ENCODE measurements at regions not wholly inside any gene's neighbourhood (a gene's known extent, or its start where the extent isn't known, plus 50 kb on each side); places are given as distances from the start of the nearest gene placed in this dataset.

DNA sequence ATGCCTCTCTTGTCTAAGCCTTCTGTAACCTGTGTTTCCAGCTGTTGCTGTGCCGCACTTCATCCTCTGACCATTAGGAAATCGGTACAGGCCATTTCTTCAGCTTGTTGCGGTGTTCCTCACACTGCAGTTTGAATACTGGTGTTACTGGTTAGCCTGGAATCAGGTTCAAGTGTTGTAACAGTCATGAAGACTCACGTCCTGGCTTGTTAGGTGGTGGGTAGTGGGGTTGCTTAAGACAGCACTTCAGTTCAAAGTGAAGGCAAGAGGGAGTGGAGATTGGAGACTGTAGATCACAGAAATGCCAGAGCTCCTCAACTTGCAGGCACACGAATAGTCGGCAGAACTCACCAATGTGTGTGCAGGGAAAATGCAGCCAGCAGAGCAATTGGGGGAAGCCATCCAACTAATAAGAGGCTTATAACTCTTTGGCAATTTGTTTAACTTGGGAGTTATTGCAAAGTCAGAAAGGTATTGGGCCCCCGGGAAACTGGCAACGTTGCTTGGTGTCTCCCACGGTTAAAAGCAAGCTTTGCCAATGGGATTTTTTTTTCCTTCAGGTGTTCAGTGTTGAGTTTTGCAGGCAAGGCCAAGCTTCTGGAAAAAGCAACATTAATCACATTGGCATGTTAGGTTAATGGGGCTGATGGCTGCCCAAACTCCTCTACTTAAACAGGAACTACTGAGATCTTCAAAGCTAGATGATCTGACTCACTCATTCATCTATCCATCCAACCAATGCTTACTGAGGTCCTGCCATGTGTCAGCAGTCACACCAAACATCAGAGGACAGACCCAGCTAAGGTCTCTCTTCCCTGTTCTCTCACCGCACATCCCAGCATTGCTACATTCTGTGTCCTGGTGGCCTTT, 380.9 kb downstream of the GATA3 start:
- TF ChIP-seq EZH2 (IDR thresholded peaks at IDR 0.05) = no peak
- TF ChIP-seq, protein P1, sequence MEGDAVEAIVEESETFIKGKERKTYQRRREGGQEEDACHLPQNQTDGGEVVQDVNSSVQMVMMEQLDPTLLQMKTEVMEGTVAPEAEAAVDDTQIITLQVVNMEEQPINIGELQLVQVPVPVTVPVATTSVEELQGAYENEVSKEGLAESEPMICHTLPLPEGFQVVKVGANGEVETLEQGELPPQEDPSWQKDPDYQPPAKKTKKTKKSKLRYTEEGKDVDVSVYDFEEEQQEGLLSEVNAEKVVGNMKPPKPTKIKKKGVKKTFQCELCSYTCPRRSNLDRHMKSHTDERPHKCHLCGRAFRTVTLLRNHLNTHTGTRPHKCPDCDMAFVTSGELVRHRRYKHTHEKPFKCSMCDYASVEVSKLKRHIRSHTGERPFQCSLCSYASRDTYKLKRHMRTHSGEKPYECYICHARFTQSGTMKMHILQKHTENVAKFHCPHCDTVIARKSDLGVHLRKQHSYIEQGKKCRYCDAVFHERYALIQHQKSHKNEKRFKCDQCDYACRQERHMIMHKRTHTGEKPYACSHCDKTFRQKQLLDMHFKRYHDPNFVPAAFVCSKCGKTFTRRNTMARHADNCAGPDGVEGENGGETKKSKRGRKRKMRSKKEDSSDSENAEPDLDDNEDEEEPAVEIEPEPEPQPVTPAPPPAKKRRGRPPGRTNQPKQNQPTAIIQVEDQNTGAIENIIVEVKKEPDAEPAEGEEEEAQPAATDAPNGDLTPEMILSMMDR (IDR thresholded peaks at IDR 0.05) = no peak
- no peak for TF ChIP-seq EZH2phosphoT487 (IDR thresholded peaks at IDR 0.05)

All from neural progenitor cell (in vitro differentiated cells).